ENCODE measurements at regions not wholly inside any gene's neighbourhood (a gene's known extent, or its start where the extent isn't known, plus 50 kb on each side); places are given as distances from the start of the nearest gene placed in this dataset.

GRCh38 chr2:35887146-35887545 is 468.4 kb upstream of the CRIM1 start:
- intact Hi-C loops (cut with micrococcal nuclease): no loop called here
- no peak overlapping the region for H3K4me3 ChIP-seq
- no peak for TF ChIP-seq CTCF (IDR thresholded peaks at IDR 0.05; ENCODE audit: borderline replicate concordance)

GRCh38 chr2:35873921-35874320 is 481.7 kb upstream of the CRIM1 start:
- Histone ChIP-seq H3K9me3 (replicated peaks) (no peaks in the 10 kb centered on the region), H3K4me3 (no peak overlapping the region), H3K27ac (replicated peaks) (no peak overlapping the region), H3K27me3 (ENCODE audit: low read depth) (no peaks in the 10 kb centered on the region), H3K4me1 (no peaks in the 10 kb centered on the region), H3K36me3 (no peaks in the 10 kb centered on the region)
- no peak for DNase-seq
- intact Hi-C loops (cut with micrococcal nuclease): no loop called here
- no peak for TF ChIP-seq CTCF (IDR thresholded peaks at IDR 0.05; ENCODE audit: borderline replicate concordance)

More at GRCh38 chr2:35887146-35887545, 468.4 kb upstream of the CRIM1 start:
- H3K4me1 ChIP-seq: no peaks in the 10 kb centered on the region
- no peak for DNase-seq
- H3K27me3 ChIP-seq (ENCODE audit: low read depth): no peaks in the 10 kb centered on the region
- no peaks in the 10 kb centered on the region for H3K9me3 ChIP-seq (replicated peaks)
- no peak overlapping the region for H3K27ac ChIP-seq (replicated peaks)
- H3K36me3 ChIP-seq: no peaks in the 10 kb centered on the region

GRCh38 chr2:35871672-35872071 is 483.9 kb upstream of the CRIM1 start:
- Histone ChIP-seq H3K9me3 (replicated peaks) (no peaks in the 10 kb centered on the region), H3K27me3 (ENCODE audit: low read depth) (no peaks in the 10 kb centered on the region), H3K4me1 (no peaks in the 10 kb centered on the region), H3K36me3 (no peaks in the 10 kb centered on the region), H3K4me3 (no peak overlapping the region), H3K27ac (replicated peaks) (no peak overlapping the region)
- DNase-seq: no peak
- intact Hi-C loops (cut with micrococcal nuclease): no loop called here
- TF ChIP-seq CTCF (IDR thresholded peaks at IDR 0.05; ENCODE audit: borderline replicate concordance): no peak

GRCh38 chr2:35870713-35871112 is 484.9 kb upstream of the CRIM1 start:
- Histone ChIP-seq H3K4me1 (no peaks in the 10 kb centered on the region), H3K27ac (replicated peaks) (no peak overlapping the region), H3K9me3 (replicated peaks) (no peaks in the 10 kb centered on the region), H3K4me3 (no peak overlapping the region), H3K36me3 (no peaks in the 10 kb centered on the region), H3K27me3 (ENCODE audit: low read depth) (no peaks in the 10 kb centered on the region)
- DNase-seq: no peak
- intact Hi-C loops (cut with micrococcal nuclease): no loop called here
- no peak for TF ChIP-seq CTCF (IDR thresholded peaks at IDR 0.05; ENCODE audit: borderline replicate concordance)

- Histone ChIP-seq H3K9me3 (replicated peaks) (no peaks in the 10 kb centered on the region), H3K27ac (replicated peaks) (no peak overlapping the region), H3K4me3 (no peak overlapping the region), H3K27me3 (ENCODE audit: low read depth) (no peaks in the 10 kb centered on the region), H3K4me1 (no peaks in the 10 kb centered on the region), H3K36me3 (no peaks in the 10 kb centered on the region)
- intact Hi-C loops (cut with micrococcal nuclease): no loop called here
- no peak for DNase-seq
- no peak for TF ChIP-seq CTCF (IDR thresholded peaks at IDR 0.05; ENCODE audit: borderline replicate concordance)
Measured at GRCh38 chr2:35864141-35864540, 491.4 kb upstream of the CRIM1 start.

GRCh38 chr2:35858216-35858615 is 497.4 kb upstream of the CRIM1 start:
- Histone ChIP-seq H3K27me3 (ENCODE audit: low read depth) (no peaks in the 10 kb centered on the region), H3K4me3 (no peak overlapping the region), H3K9me3 (replicated peaks) (no peaks in the 10 kb centered on the region), H3K27ac (replicated peaks) (no peak overlapping the region), H3K36me3 (no peaks in the 10 kb centered on the region), H3K4me1 (no peaks in the 10 kb centered on the region)
- intact Hi-C loops (cut with micrococcal nuclease): no loop called here
- no peak for DNase-seq
- TF ChIP-seq CTCF (IDR thresholded peaks at IDR 0.05; ENCODE audit: borderline replicate concordance): no peak

Data from left ventricle myocardium inferior (tissue), 1 donor.